ENCODE measurements at regions not wholly inside any gene's neighbourhood (a gene's known extent, or its start where the extent isn't known, plus 50 kb on each side); places are given as distances from the start of the nearest gene placed in this dataset.

- TF ChIP-seq POLR2A (IDR thresholded peaks at IDR 0.05; ENCODE audit: extremely low read depth, insufficient read length) (no peak), CTCF (IDR thresholded peaks at IDR 0.05; ENCODE audit: low read depth, low read length) (no peak)
Observed at GRCh38 chr14:97640031-97640430, 842.8 kb downstream of the VRK1 start.

Data from NB4 (cell line).